Esophagus squamous epithelium (tissue), 4 donors: ENCODE measurements at regions not wholly inside any gene's neighbourhood (a gene's known extent, or its start where the extent isn't known, plus 50 kb on each side); places are given as distances from the start of the nearest gene placed in this dataset.

ENCODE experiments used
- CTCF ChIP-seq, 6 experiments: fragments of 450-650 bp in 4 of 6; fragments of 200-600 bp in 2 of 6; sonication (generic) in 2 of 6; IDR thresholded peaks; one replicate each; pipeline ENCODE4 v1.5.1; 2016 to 2019; ENCODE audit warnings: antibody characterized with exemption in 6 of 6, mild to moderate bottlenecking in 4 of 6, moderate library complexity in 4 of 6
- POLR2A ChIP-seq, 4 donors: fragments of 450-650 bp; IDR thresholded peaks; one replicate each; pipeline ENCODE4 v1.6.1; 2017; ENCODE audit warnings: antibody characterized with exemption in 4 of 4, mild to moderate bottlenecking in 4 of 4, moderate library complexity in 3 of 4

- no peak for TF ChIP-seq POLR2A (IDR thresholded peaks at IDR 0.05)
- no peak for TF ChIP-seq CTCF (IDR thresholded peaks at IDR 0.05)
These were observed 342.3 kb downstream of the ZSWIM6 start for GRCh38 chr5:61674378-61674777.
